H1 (cell line): ENCODE measurements at regions not wholly inside any gene's neighbourhood (a gene's known extent, or its start where the extent isn't known, plus 50 kb on each side); places are given as distances from the start of the nearest gene placed in this dataset.

Source experiments
- CTCF ChIA-PET: fragments of 300-600 bp; sonication (Branson Sonifier 250); formaldehyde crosslinking; loops from one replicate; lab custom pipeline; 2021; ENCODE audit not compliant: partially characterized antibody; lab: Charles Lee
- POLR2A ChIA-PET: fragments of 300-600 bp; sonication (Branson Sonifier 250); formaldehyde crosslinking; loops from one replicate; lab custom pipeline; 2021; ENCODE audit warnings: inconsistent platforms; ENCODE audit not compliant: partially characterized antibody; lab: Charles Lee
- DNase-seq, 2 experiments: peaks; one replicate each; pipeline versions ENCODE4 v3.0.0 to v3.0.0-alpha.2; 2010 to 2022; ENCODE audit warnings: low spot score in 2 of 2, low read depth in 1 of 2, mixed read lengths in 1 of 2
- FAIRE-seq: peaks from 2 replicates; lab custom pipeline; 2011; peaks lifted over from hg19 to GRCh38; lab: Jason Lieb, UNC
- H2AFZ ChIP-seq: 2 replicates; pipeline ENCODE4 v1.8.1; 2012; ENCODE audit warnings: low read length, inconsistent platforms
- H2AK5ac ChIP-seq: 2 replicates; pipeline ENCODE4 v1.6.1; 2013; ENCODE audit warnings: low read depth, low read length
- H2BK120ac ChIP-seq: replicated peaks from 2 replicates; pipeline ENCODE3; 2013; ENCODE audit warnings: low read depth, low read length, inconsistent platforms
- H2BK12ac ChIP-seq: 2 replicates; pipeline ENCODE4 v1.6.1; 2013; ENCODE audit warnings: low read depth, low read length
- H2BK15ac ChIP-seq: 2 replicates; pipeline ENCODE4 v1.6.1; 2013; ENCODE audit warnings: low read length
- H2BK20ac ChIP-seq: 2 replicates; pipeline ENCODE4 v1.6.1; 2013; ENCODE audit warnings: low read length
- H2BK5ac ChIP-seq: 2 replicates; pipeline ENCODE4 v1.6.1; 2013; ENCODE audit warnings: low read depth, low read length
- H3K14ac ChIP-seq: 2 replicates; pipeline ENCODE4 v1.6.1; 2013; ENCODE audit warnings: inconsistent platforms; ENCODE audit not compliant: insufficient read length
- H3K18ac ChIP-seq: 2 replicates; pipeline ENCODE4 v1.6.1; 2013; ENCODE audit warnings: low read length; ENCODE audit errors: extremely low read depth
- H3K23ac ChIP-seq: 2 replicates; pipeline ENCODE4 v1.6.1; 2013; ENCODE audit warnings: inconsistent platforms; ENCODE audit not compliant: insufficient read length
- H3K23me2 ChIP-seq: 2 replicates; pipeline ENCODE4 v1.6.1; 2013; ENCODE audit warnings: low read depth, low read length
- H3K27ac ChIP-seq: 2 replicates; pipeline ENCODE4 v1.6.1; 2011; ENCODE audit warnings: low read depth, low read length, inconsistent platforms
- H3K27me3 ChIP-seq, 4 experiments: replicated peaks in 1 of 4; 1 replicate in 1 of 4; 2 replicates in 3 of 4; pipeline versions ENCODE4 v1.6.1 to v1.8.1; 2011 to 2013; ENCODE audit warnings: low read length in 3 of 4, mild to moderate bottlenecking in 3 of 4, inconsistent platforms in 2 of 4, mixed read lengths in 2 of 4, moderate library complexity in 1 of 4; ENCODE audit not compliant: control insufficient read depth in 3 of 4, insufficient read depth in 3 of 4; ENCODE audit errors: extremely low read depth in 1 of 4
- H3K36me3 ChIP-seq, 4 experiments: 2 replicates each; pipeline versions ENCODE4 v1.6.1 to v1.8.1; 2011 to 2013; ENCODE audit warnings: mild to moderate bottlenecking in 4 of 4, low read length in 3 of 4, moderate library complexity in 2 of 4, control low read depth in 1 of 4, inconsistent platforms in 1 of 4; ENCODE audit not compliant: insufficient read depth in 4 of 4, control insufficient read depth in 2 of 4
- H3K4ac ChIP-seq: replicated peaks from 2 replicates; pipeline ENCODE3; 2013; ENCODE audit warnings: low read length, low read depth, mixed read lengths, inconsistent platforms; ENCODE audit not compliant: insufficient read length
- H3K4me1 ChIP-seq, 4 experiments: replicated peaks in 1 of 4; 1 replicate in 1 of 4; 2 replicates in 3 of 4; pipeline versions ENCODE4 v1.6.1 to v1.8.1; 2011 to 2013; ENCODE audit warnings: low read length in 3 of 4, inconsistent platforms in 2 of 4, mixed read lengths in 1 of 4; ENCODE audit not compliant: insufficient read depth in 4 of 4, control insufficient read depth in 3 of 4
- H3K4me2 ChIP-seq, 2 experiments: 2 replicates each; pipeline versions ENCODE4 v1.6.1 to v1.8.1; 2011 to 2013; ENCODE audit warnings: low read depth in 2 of 2, low read length in 2 of 2, control low read depth in 1 of 2, inconsistent platforms in 1 of 2, mild to moderate bottlenecking in 1 of 2; ENCODE audit not compliant: insufficient read depth in 1 of 2
- H3K4me3 ChIP-seq, 4 experiments: fragments of 200-600, 300-600 bp in 1 of 4; sonication (generic), shearing (Covaris generic), sonication (Bioruptor Twin) in 1 of 4; 2 replicates each; pipeline versions ENCODE4 v1.5.1 to v1.8.1; 2011 to 2016; ENCODE audit warnings: low read length in 4 of 4, low read depth in 3 of 4, control low read depth in 2 of 4, inconsistent platforms in 2 of 4, mild to moderate bottlenecking in 2 of 4, mixed read lengths in 1 of 4, moderate library complexity in 1 of 4; ENCODE audit not compliant: insufficient read depth in 2 of 4; ENCODE audit errors: extremely low read depth in 1 of 4
- H3K56ac ChIP-seq: replicated peaks from 2 replicates; pipeline ENCODE3; 2013; ENCODE audit warnings: low read depth, mild to moderate bottlenecking, mixed read lengths, low read length, inconsistent platforms; ENCODE audit not compliant: insufficient read length
- H3K79me1 ChIP-seq: 2 replicates; pipeline ENCODE4 v1.6.1; 2013; ENCODE audit warnings: low read depth, low read length, control low read depth
- H3K79me2 ChIP-seq, 2 experiments: 2 replicates each; pipeline versions ENCODE4 v1.6.1 to v1.8.1; 2012 to 2013; ENCODE audit warnings: low read length in 2 of 2, mild to moderate bottlenecking in 2 of 2, inconsistent platforms in 1 of 2; ENCODE audit not compliant: insufficient read depth in 2 of 2, control insufficient read depth in 1 of 2
- H3K9ac ChIP-seq, 4 experiments: replicated peaks in 1 of 4; 1 replicate in 1 of 4; 2 replicates in 3 of 4; pipeline versions ENCODE4 v1.6.1 to v1.8.1; 2011 to 2013; ENCODE audit warnings: low read depth in 3 of 4, low read length in 3 of 4, control low read depth in 2 of 4, mild to moderate bottlenecking in 2 of 4, moderate library complexity in 2 of 4, inconsistent platforms in 1 of 4; ENCODE audit errors: extremely low read depth in 1 of 4
- H3K9me3 ChIP-seq, 2 experiments: 2 replicates each; pipeline versions ENCODE4 v1.6.1 to v1.8.1; 2012 to 2013; ENCODE audit warnings: mild to moderate bottlenecking in 2 of 2, moderate library complexity in 2 of 2, control low read depth in 1 of 2, inconsistent platforms in 1 of 2, low read depth in 1 of 2, low read length in 1 of 2, mixed read lengths in 1 of 2; ENCODE audit not compliant: insufficient read depth in 2 of 2
- H4K20me1 ChIP-seq, 2 experiments: replicated peaks in 1 of 2; 2 replicates each; pipeline versions ENCODE3 to v1.8.1; 2011 to 2013; ENCODE audit warnings: inconsistent platforms in 2 of 2, low read length in 2 of 2, mild to moderate bottlenecking in 1 of 2; ENCODE audit not compliant: insufficient read depth in 2 of 2, control insufficient read depth in 1 of 2
- H4K5ac ChIP-seq: 2 replicates; pipeline ENCODE4 v1.6.1; 2013; ENCODE audit warnings: low read length, low read depth, mixed read lengths, inconsistent platforms; ENCODE audit not compliant: insufficient read length
- H4K8ac ChIP-seq: 2 replicates; pipeline ENCODE4 v1.8.0; 2013; ENCODE audit warnings: mild to moderate bottlenecking, moderate library complexity, low read length, inconsistent platforms; ENCODE audit not compliant: insufficient read depth; ENCODE audit errors: extremely low read depth
- H4K91ac ChIP-seq: replicated peaks from 2 replicates; pipeline ENCODE3; 2013; ENCODE audit warnings: low read length, mixed read lengths, inconsistent platforms; ENCODE audit not compliant: insufficient read length
- BACH1 ChIP-seq: IDR thresholded peaks from 2 replicates; pipeline ENCODE4 v1.6.1; 2012; ENCODE audit warnings: low read length, improper control_type of control experiment
- CHD2 ChIP-seq: IDR thresholded peaks from 2 replicates; pipeline ENCODE4 v1.6.1; 2012; ENCODE audit warnings: low read length, improper control_type of control experiment
- KDM5A ChIP-seq: fragments of 200-600 bp; IDR thresholded peaks from 2 replicates; pipeline ENCODE4 v1.7.1; 2012; ENCODE audit warnings: mild to moderate bottlenecking, low read length, inconsistent platforms, mixed read lengths
- POLR2AphosphoS5 ChIP-seq: IDR thresholded peaks from 2 replicates; pipeline ENCODE4 v1.6.1; 2011; ENCODE audit warnings: low read depth, low read length
- POU5F1 ChIP-seq: IDR thresholded peaks from 2 replicates; pipeline ENCODE4 v1.6.1; 2011; ENCODE audit warnings: low read depth, mild to moderate bottlenecking, low read length, moderate library complexity
- SIRT6 ChIP-seq: IDR thresholded peaks from one replicate; pipeline ENCODE4 v1.7.1; 2012; ENCODE audit warnings: low read length, inconsistent platforms
- SRF ChIP-seq: IDR thresholded peaks from 2 replicates; pipeline ENCODE4 v1.6.1; 2011; ENCODE audit warnings: mild to moderate bottlenecking, low read depth, low read length, moderate library complexity
- YY1 ChIP-seq: IDR thresholded peaks from 2 replicates; pipeline ENCODE4 v1.6.1; 2011; ENCODE audit warnings: low read depth, mild to moderate bottlenecking, low read length
- WGBS, 2 experiments: shearing (Covaris generic) in 1 of 2; methylation state at CpG; one replicate each; pipeline versions ENCODE4 v1.1.6 to v1.1.7; 2013 to 2015; ENCODE audit warnings: low lambda C conversion rate in 2 of 2, mixed read lengths in 2 of 2, inconsistent platforms in 1 of 2, low coverage in 1 of 2, missing lambda C conversion rate in 1 of 2; ENCODE audit not compliant: insufficient replicate concordance in 2 of 2, insufficient coverage in 1 of 2, insufficient read length in 1 of 2; ENCODE audit errors: extremely low coverage in 1 of 2, missing lambda C conversion rate in 1 of 2; 5-methylcytosine and 5-hydroxymethylcytosine counted together
- TF ChIP-seq, protein P1 (sequence below), 3 experiments: IDR thresholded peaks; 1 replicate in 2 of 3; 2 replicates in 1 of 3; pipeline versions ENCODE4 v1.5.1 to v1.6.1; 2011; ENCODE audit warnings: low read length in 3 of 3, mild to moderate bottlenecking in 3 of 3, inconsistent platforms in 2 of 3, low read depth in 1 of 3, moderate library complexity in 1 of 3; ENCODE audit not compliant: insufficient read depth in 1 of 3; ENCODE audit errors: control extremely low read depth in 1 of 3

DNA sequence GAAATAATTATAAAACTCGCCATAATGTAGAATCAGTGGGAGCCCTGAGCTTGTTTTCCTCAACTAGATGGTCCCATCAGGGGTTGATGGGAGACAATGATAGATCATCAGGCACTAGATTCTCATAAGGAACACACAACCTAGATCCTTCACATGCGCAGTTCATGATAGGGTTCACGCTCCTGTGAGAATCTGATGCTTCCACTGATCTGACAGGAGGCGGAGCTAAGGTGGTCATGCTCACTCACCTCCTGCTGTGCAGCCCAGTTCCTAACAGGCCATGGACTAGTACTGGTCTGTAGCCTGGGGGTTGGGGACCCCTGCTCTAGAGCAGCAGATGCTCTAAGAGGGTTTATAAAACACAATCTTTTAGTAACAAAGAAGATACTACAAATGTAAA lies 183.6 kb downstream of the ANXA2 start:
- CTCF ChIA-PET = interaction anchor here (1.0 to 8.3 kb wide), 4 partner anchors 10 to 112 kb away, joined by 3 to 58 read pairs (median 22); no protein-coding TSS in a partner anchor

More for the DNA sequence above, 183.6 kb downstream of the ANXA2 start:
- H3K4me1 ChIP-seq = no peaks in the 10 kb centered on the region
- no peak overlapping the region for H2BK5ac ChIP-seq
- H2AFZ ChIP-seq = no peak overlapping the region
- H3K27ac ChIP-seq = no peak overlapping the region
- H4K91ac ChIP-seq = no peak overlapping the region
- POLR2A ChIA-PET = no interaction called here
- H2AK5ac ChIP-seq = no peak overlapping the region
- no peak overlapping the region for H4K5ac ChIP-seq
- H3K4me3 ChIP-seq = no peak overlapping the region
- H3K18ac ChIP-seq = no peak overlapping the region
- no peaks in the 10 kb centered on the region for H3K27me3 ChIP-seq
- H3K56ac ChIP-seq = no peak overlapping the region
- 88% methylated on average over 4 of the region's 4 CpGs; no CpG with 5 or more reads in 1 of the 2 experiments for WGBS, 2 experiments
- DNase-seq = no peak
- H3K4me2 ChIP-seq = no peak overlapping the region
- no peak overlapping the region for H2BK15ac ChIP-seq
- H4K20me1 ChIP-seq = no peaks in the 10 kb centered on the region
- H3K36me3 ChIP-seq = no peaks in the 10 kb centered on the region
- H3K14ac ChIP-seq = no peak overlapping the region
- no peaks in the 10 kb centered on the region for H3K23me2 ChIP-seq
- FAIRE-seq = no peak
- no peak overlapping the region for H3K9ac ChIP-seq
- no peak overlapping the region for H2BK20ac ChIP-seq
- H3K9me3 ChIP-seq = no peaks in the 10 kb centered on the region
- H2BK12ac ChIP-seq = no peak overlapping the region
- no peak overlapping the region for H2BK120ac ChIP-seq
- no peak overlapping the region for H3K4ac ChIP-seq
- TF ChIP-seq SRF = no peak
- no peak for TF ChIP-seq CHD2
- TF ChIP-seq BACH1 = no peak
- TF ChIP-seq, protein P1, sequence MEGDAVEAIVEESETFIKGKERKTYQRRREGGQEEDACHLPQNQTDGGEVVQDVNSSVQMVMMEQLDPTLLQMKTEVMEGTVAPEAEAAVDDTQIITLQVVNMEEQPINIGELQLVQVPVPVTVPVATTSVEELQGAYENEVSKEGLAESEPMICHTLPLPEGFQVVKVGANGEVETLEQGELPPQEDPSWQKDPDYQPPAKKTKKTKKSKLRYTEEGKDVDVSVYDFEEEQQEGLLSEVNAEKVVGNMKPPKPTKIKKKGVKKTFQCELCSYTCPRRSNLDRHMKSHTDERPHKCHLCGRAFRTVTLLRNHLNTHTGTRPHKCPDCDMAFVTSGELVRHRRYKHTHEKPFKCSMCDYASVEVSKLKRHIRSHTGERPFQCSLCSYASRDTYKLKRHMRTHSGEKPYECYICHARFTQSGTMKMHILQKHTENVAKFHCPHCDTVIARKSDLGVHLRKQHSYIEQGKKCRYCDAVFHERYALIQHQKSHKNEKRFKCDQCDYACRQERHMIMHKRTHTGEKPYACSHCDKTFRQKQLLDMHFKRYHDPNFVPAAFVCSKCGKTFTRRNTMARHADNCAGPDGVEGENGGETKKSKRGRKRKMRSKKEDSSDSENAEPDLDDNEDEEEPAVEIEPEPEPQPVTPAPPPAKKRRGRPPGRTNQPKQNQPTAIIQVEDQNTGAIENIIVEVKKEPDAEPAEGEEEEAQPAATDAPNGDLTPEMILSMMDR (IDR thresholded peaks at IDR 0.05; ENCODE audit: control extremely low read depth in 1 of 3, insufficient read depth in 1 of 3, low read depth in 1 of 3, low read length in 3 of 3) = no peak
- no peak for TF ChIP-seq POU5F1
- TF ChIP-seq KDM5A = no peak
- no peak for TF ChIP-seq SIRT6
- TF ChIP-seq POLR2AphosphoS5 = no peak
- TF ChIP-seq YY1 = no peak
- TF ChIP-seq, all 59 proteins: peak for 0
- Histone ChIP-seq H3K79me2 (no peaks in the 10 kb centered on the region), H4K8ac (no peak overlapping the region), H3K23ac (no peak overlapping the region), H3K79me1 (no peaks in the 10 kb centered on the region)
